Stomach smooth muscle (tissue), 2 donors: ENCODE measurements at regions not wholly inside any gene's neighbourhood (a gene's known extent, or its start where the extent isn't known, plus 50 kb on each side); places are given as distances from the start of the nearest gene placed in this dataset.

ENCODE experiments used
- H3K27ac ChIP-seq: one replicate; pipeline ENCODE4 v1.7.0; 2013; ENCODE audit warnings: mild to moderate bottlenecking, low read length, inconsistent platforms
- H3K27me3 ChIP-seq, 2 donors: one replicate each; pipeline ENCODE4 v1.7.0; 2013; ENCODE audit warnings: low read length in 2 of 2; ENCODE audit not compliant: insufficient read depth in 2 of 2, control insufficient read depth in 1 of 2
- H3K36me3 ChIP-seq, 2 donors: one replicate each; pipeline ENCODE4 v1.7.0; 2013; ENCODE audit warnings: low read length in 2 of 2; ENCODE audit not compliant: control insufficient read depth in 2 of 2, insufficient read depth in 2 of 2
- H3K4me1 ChIP-seq: one replicate; pipeline ENCODE4 v1.7.0; 2013; ENCODE audit warnings: low read length; ENCODE audit not compliant: control insufficient read depth, insufficient read depth
- H3K4me3 ChIP-seq, 2 donors: one replicate each; pipeline ENCODE4 v1.7.0; 2013; ENCODE audit warnings: low read length in 2 of 2
- H3K9ac ChIP-seq, 2 donors: one replicate each; pipeline ENCODE4 v1.7.0; 2013; ENCODE audit warnings: low read length in 2 of 2, mild to moderate bottlenecking in 1 of 2
- H3K9me3 ChIP-seq, 2 donors: one replicate each; pipeline ENCODE4 v1.7.0; 2013; ENCODE audit warnings: low read length in 2 of 2; ENCODE audit not compliant: control insufficient read depth in 2 of 2
- donor health status: healthy.
- donor health status: Pancreatic carcinoma.

DNA sequence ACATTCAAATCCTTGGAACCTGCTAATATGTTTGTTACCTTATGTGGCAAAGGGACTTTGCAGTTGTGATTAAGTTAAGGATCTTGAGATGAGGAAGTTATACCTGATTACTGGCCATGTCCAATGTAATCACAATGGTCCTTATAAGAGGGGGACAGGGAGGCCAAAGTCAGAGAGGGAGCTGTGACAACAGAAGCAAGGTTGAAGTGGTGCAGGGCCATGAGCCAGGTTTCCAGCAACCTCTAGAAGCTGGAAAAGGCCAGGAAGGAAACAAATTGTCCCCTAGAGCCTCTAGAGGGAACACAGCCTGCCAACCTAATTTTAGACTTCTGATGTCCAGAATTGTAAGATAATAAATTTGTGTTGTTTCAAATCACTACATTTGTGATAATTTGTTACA is 334.7 kb upstream of the DACH1 start:
- H3K4me1 ChIP-seq = no peaks in the 10 kb centered on the region
- no peak overlapping the region for H3K4me3 ChIP-seq
- no peak overlapping the region for H3K27ac ChIP-seq
- H3K9ac ChIP-seq = no peak overlapping the region
- H3K27me3 ChIP-seq = peaks cover 0 to 2% of the 10 kb centered on the region in 2 donors
- H3K36me3 ChIP-seq = no peaks in the 10 kb centered on the region
- no peaks in the 10 kb centered on the region for H3K9me3 ChIP-seq

DNA sequence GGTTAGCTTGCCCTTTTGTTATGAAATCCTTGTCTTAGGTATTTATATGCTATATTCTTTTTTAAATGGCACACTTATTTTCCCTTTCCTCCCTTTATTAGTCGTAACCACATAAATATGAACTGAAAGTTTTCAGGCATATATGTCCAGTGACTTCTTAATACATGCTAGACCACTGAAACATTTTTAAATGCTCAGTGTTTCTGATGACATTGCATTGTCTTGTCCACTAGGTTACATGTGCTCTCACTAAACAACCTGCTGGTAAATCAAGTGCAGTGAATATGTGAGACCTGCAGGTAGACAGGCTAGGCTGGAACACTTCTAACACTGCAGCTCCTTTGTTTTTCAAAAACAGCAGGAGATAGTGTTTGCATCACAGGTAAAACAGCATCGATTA is 332.6 kb upstream of the DACH1 start:
- Histone ChIP-seq H3K9ac (no peak overlapping the region), H3K4me1 (no peaks in the 10 kb centered on the region), H3K4me3 (no peak overlapping the region), H3K27me3 (peaks cover 0 to 2% of the 10 kb centered on the region in 2 donors), H3K9me3 (no peaks in the 10 kb centered on the region), H3K36me3 (no peaks in the 10 kb centered on the region), H3K27ac (no peak overlapping the region)

DNA sequence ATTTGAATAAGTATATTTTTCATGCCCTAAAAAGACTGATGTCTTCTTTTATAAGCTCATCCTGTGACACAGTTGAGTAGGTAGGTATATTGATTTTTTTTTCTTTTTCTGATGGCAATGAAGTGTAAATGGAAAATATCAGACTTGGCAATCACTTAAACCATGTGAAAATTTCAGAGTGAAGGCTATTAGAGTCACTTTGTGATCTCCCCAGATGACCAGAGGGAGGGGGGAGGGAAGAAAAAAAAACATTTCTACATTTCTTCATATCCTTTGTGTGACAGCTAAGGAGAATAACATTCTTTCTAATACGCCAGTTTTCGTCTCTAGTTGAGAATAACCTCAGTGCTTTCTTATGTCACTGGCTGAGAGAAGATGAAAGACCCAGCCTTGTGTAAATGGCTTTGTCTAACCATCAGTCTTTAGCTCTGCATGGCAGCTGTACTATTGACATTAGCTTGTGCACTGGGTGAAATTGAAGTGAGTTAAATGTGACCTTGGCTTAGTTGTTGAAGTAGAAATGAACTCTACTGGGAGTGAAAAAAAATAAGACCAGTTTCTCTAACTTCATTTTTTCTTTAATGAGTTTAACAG is 332.1 kb upstream of the DACH1 start:
- H3K27me3 ChIP-seq = peaks cover 0 to 2% of the 10 kb centered on the region in 2 donors
- H3K9me3 ChIP-seq = no peaks in the 10 kb centered on the region
- H3K36me3 ChIP-seq = no peaks in the 10 kb centered on the region
- no peaks in the 10 kb centered on the region for H3K4me1 ChIP-seq
- H3K4me3 ChIP-seq = no peak overlapping the region
- no peak overlapping the region for H3K9ac ChIP-seq
- no peak overlapping the region for H3K27ac ChIP-seq

DNA sequence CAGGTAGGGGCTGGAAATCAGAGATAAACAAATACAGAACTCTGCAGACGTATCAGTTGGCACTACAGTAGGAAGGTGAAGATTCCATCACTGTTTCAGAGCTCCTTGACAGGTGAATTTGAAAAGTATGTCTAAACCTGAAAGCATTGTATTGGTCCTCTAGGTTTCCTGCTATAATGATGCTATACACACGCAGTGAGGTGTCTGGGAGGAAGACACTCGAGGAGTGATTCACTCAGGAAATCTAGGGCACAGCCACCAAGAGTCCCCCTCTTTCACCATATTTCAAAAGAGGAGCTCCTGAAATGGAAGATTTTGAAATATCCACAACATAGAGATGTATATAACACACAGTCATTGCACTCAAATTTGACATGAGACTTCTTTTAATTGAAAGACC is 331.0 kb upstream of the DACH1 start:
- no peak overlapping the region for H3K27ac ChIP-seq
- H3K27me3 ChIP-seq = peaks cover 0 to 2% of the 10 kb centered on the region in 2 donors
- H3K4me3 ChIP-seq = no peak overlapping the region
- no peaks in the 10 kb centered on the region for H3K4me1 ChIP-seq
- no peaks in the 10 kb centered on the region for H3K9me3 ChIP-seq
- H3K36me3 ChIP-seq = no peaks in the 10 kb centered on the region
- H3K9ac ChIP-seq = no peak overlapping the region

DNA sequence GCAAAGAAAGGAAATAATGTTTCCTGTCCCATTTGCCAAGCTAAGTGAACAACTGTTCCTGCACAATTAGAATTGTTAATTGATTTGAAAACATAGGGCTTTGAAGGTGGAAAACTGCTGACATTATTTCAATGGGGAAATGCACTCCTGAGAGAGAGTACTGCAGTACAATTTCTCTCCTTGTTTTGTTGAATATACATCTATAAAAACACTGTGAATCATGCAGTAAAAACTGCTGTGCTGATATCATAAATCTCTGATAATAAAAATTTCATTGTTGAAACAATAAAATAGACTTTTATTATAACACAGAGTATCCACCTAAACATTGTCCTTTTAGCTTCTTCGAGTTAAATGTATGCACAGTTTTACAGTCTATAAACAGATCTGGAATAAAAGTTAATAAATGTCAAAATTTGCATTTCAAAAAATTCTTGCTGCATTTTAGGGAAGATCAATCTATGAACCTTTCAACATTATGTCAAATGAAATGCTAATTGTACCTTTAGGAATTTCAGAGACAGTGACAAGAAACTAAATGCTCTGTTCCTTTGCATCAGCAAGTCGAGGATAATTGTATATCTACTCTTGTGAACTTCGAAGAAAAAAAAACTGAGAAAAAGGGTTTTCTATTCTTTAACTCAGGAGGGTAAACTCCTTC is 328.2 kb upstream of the DACH1 start:
- H3K36me3 ChIP-seq = no peaks in the 10 kb centered on the region
- no peak overlapping the region for H3K4me3 ChIP-seq
- H3K4me1 ChIP-seq = no peaks in the 10 kb centered on the region
- no peak overlapping the region for H3K27ac ChIP-seq
- H3K27me3 ChIP-seq = no peaks in the 10 kb centered on the region
- no peak overlapping the region for H3K9ac ChIP-seq
- H3K9me3 ChIP-seq = no peaks in the 10 kb centered on the region

DNA sequence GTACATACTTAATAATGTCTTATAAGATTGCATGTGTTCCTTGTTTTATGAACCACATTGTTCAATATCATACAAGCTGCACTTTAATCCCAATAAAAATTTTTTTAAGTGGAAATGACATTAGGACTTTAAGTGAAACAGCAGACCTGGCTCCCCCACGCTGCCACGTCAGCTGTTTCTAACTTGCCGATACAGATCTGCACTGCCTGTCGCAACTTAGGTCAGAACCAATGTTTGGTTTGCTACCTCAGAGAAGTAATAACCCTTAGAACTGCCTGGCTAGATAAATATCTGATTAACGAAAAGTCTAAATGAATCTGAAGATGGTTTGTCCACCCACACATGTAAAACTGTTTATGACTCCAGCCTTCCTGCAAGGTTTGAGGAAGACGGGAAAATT is 327.5 kb upstream of the DACH1 start:
- Histone ChIP-seq H3K27me3 (no peaks in the 10 kb centered on the region), H3K9ac (no peak overlapping the region), H3K9me3 (no peaks in the 10 kb centered on the region), H3K36me3 (no peaks in the 10 kb centered on the region), H3K4me1 (no peaks in the 10 kb centered on the region), H3K27ac (no peak overlapping the region), H3K4me3 (no peak overlapping the region)

DNA sequence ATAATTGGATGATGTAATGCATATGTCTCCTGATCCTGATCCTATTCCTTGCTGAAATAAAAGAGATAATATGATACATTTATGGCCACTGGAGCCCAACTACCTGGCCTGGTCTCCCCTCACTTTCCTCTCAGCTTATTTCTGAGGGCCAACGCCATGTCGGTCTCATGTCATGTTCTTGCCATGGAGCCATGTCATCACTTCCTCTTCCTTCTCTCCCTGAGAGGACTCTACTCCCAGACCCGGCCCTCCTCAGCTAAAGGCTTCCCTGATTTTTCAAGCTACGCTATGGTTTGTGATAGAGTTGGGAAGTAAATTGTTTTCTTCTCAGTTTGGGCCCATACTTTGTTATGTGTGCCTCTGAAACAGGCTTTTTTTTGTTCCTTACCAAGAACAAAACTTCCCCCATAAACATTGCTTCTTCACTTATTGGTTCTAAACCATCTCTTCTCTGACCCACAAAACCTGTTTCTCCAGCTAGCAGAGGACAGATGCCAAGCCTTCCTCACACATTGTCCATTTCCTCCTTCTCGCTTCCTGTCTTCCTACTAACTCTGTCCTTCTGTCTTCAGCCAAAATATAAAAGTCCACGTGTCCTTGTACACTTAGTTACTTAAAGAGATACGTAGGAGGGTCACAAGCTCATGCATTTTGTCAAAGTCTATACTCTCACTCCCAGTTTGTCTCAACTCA is 319.9 kb upstream of the DACH1 start:
- Histone ChIP-seq H3K36me3 (no peaks in the 10 kb centered on the region), H3K9me3 (no peaks in the 10 kb centered on the region), H3K27ac (no peak overlapping the region), H3K27me3 (no peaks in the 10 kb centered on the region), H3K4me3 (no peak overlapping the region), H3K9ac (no peak overlapping the region), H3K4me1 (no peaks in the 10 kb centered on the region)

DNA sequence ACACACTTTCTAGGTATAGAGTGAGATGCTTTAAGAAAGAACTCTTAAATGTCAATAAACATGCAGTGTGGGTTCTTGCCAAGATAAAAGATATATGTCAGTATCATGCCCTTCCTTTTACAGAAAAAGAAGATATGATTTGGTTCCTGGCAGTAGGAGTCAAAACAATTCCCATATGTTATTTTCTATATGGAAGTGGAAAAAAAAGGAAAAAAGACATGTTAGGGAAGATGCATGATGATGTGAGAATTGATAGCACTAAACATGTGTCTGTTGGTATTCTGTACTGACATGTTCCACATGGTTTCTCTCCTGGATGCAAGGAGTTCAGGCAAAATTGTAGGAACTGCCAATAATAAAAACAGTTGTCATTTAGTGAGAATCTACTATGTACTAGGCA is 318.8 kb upstream of the DACH1 start:
- Histone ChIP-seq H3K36me3 (no peaks in the 10 kb centered on the region), H3K27me3 (no peaks in the 10 kb centered on the region), H3K4me3 (no peak overlapping the region), H3K9ac (no peak overlapping the region), H3K9me3 (no peaks in the 10 kb centered on the region), H3K4me1 (no peaks in the 10 kb centered on the region), H3K27ac (no peak overlapping the region)

DNA sequence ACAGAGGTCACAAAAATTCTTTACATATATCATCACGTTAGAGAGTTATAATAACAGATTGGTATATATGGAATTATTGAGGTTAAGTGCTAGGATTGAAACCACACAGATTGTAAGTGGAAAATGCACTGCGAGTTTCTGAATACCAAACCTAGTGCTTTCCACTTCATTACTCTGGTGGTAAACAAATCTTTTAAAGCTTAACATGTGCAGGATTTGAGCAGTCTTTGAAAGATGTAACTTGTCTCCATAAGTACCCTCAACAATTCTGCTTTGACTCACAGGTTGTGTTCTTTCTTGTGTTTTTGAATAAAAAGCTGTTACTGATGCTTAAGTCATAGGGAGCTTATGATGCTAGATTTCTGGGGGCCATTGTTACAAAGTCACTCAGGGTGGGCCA is 314.7 kb upstream of the DACH1 start:
- no peak overlapping the region for H3K27ac ChIP-seq
- no peaks in the 10 kb centered on the region for H3K36me3 ChIP-seq
- H3K9ac ChIP-seq = no peak overlapping the region
- H3K9me3 ChIP-seq = no peaks in the 10 kb centered on the region
- no peak overlapping the region for H3K4me3 ChIP-seq
- no peaks in the 10 kb centered on the region for H3K27me3 ChIP-seq
- H3K4me1 ChIP-seq = no peaks in the 10 kb centered on the region

DNA sequence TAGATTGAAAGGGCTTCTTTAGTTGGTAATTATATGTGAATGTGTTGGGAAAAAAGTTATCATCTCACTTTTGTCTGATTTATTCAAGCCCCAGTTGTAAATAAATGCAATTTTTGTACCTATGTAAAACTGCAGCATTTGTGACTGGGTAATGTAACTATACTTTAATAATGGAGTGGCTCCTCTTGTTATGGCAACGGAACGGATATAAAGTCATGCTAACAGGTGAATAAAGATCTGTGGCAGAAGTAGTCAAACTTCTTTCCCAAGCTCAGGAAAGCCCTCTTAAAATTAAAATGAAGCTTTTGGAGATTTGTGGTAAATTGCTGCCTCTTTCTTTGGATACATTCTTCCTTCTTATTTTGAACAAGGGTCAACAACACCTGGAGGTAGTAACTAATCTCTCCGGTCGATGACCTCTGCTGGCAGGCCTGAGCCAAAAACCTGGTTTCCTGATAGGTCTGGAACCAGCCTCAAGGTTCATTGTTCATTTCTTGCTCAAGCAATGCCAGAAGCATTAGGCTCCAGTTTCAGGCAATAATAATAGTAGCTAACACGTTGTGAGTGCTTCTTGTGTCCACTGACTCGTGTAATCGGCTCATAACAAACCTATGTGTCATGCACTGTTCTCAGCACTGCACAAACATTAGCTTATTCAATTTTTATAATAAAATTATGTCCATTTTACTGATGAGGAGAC is 313.4 kb upstream of the DACH1 start:
- Histone ChIP-seq H3K27me3 (no peaks in the 10 kb centered on the region), H3K4me3 (no peak overlapping the region), H3K4me1 (no peaks in the 10 kb centered on the region), H3K27ac (no peak overlapping the region), H3K36me3 (no peaks in the 10 kb centered on the region), H3K9ac (no peak overlapping the region), H3K9me3 (no peaks in the 10 kb centered on the region)
